ENCODE measurements at regions not wholly inside any gene's neighbourhood (a gene's known extent, or its start where the extent isn't known, plus 50 kb on each side); places are given as distances from the start of the nearest gene placed in this dataset.

DNA sequence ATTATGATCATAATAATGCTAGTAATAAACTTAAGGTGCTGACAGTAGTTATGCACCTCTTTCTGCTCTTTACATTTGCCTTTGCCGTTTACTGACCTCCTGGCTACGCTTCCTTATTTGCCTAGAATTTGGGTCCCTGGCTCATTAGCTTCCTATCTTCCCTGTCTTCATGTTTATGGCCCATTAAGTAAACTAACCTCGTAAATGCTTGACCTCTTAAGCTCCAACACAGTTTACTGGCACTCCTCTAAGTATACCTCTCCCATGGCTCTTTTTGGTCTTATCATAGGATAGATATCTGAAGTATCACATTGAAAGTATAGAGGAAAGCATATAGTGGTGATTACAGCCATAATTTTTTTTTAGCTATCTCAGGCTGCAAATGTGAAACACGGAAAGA is 657.3 kb upstream of the SLC39A10 start:
- no peaks in the 10 kb centered on the region for H3K27me3 ChIP-seq
- H3K4me1 ChIP-seq, result no peaks in the 10 kb centered on the region
- intact Hi-C loops (cut with DNase I), result no loop called here
- H3K27ac ChIP-seq, result no peak overlapping the region
- TF ChIP-seq POLR2AphosphoS5 (IDR thresholded peaks at IDR 0.05) (no peak), CTCF (IDR thresholded peaks at IDR 0.05) (no peak), EP300 (IDR thresholded peaks at IDR 0.05) (no peak), POLR2A (IDR thresholded peaks at IDR 0.05) (no peak)
- no peak overlapping the region for H3K4me3 ChIP-seq
- no peaks in the 10 kb centered on the region for H3K36me3 ChIP-seq
- 22 to 50% methylated on average over 4 of the region's 4 CpGs for WGBS, 2 donors
- no peak for DNase-seq
- no peaks in the 10 kb centered on the region for H3K9me3 ChIP-seq

- no peak for DNase-seq
- H3K27me3 ChIP-seq, result no peaks in the 10 kb centered on the region
- no peak overlapping the region for H3K27ac ChIP-seq
- no peaks in the 10 kb centered on the region for H3K4me1 ChIP-seq
- 79 to 87% methylated on average over 2 of the region's 2 CpGs for WGBS, 2 donors
- intact Hi-C loops (cut with DNase I), result no loop called here
- no peaks in the 10 kb centered on the region for H3K9me3 ChIP-seq
- no peak overlapping the region for H3K4me3 ChIP-seq
- no peaks in the 10 kb centered on the region for H3K36me3 ChIP-seq
- no peak for TF ChIP-seq EP300 (IDR thresholded peaks at IDR 0.05)
- no peak for TF ChIP-seq POLR2AphosphoS5 (IDR thresholded peaks at IDR 0.05)
- no peak for TF ChIP-seq CTCF (IDR thresholded peaks at IDR 0.05)
- TF ChIP-seq POLR2A (IDR thresholded peaks at IDR 0.05), result no peak
These were observed 664.4 kb upstream of the SLC39A10 start for GRCh38 chr2:194992648-194993047.

- H3K27me3 ChIP-seq, result no peaks in the 10 kb centered on the region
- no peak overlapping the region for H3K4me3 ChIP-seq
- H3K27ac ChIP-seq, result no peak overlapping the region
- no peak for DNase-seq
- TF ChIP-seq POLR2AphosphoS5 (IDR thresholded peaks at IDR 0.05) (no peak), CTCF (IDR thresholded peaks at IDR 0.05) (no peak), POLR2A (IDR thresholded peaks at IDR 0.05) (no peak), EP300 (IDR thresholded peaks at IDR 0.05) (no peak)
- WGBS, 2 donors, result 70 to 74% methylated on average over 1 of the region's 1 CpG
- no peaks in the 10 kb centered on the region for H3K4me1 ChIP-seq
- H3K9me3 ChIP-seq, result peaks cover 0 to 16% (median 2%) of the 10 kb centered on the region in 4 donors
- intact Hi-C loops (cut with DNase I), result no loop called here
- no peaks in the 10 kb centered on the region for H3K36me3 ChIP-seq
These were observed 671.8 kb upstream of the SLC39A10 start for GRCh38 chr2:194985258-194985657.

GRCh38 chr2:194962254-194962653 is 694.8 kb upstream of the SLC39A10 start:
- Histone ChIP-seq H3K9me3 (peaks cover 0 to 10% (median under 1%) of the 10 kb centered on the region in 4 donors), H3K27me3 (no peaks in the 10 kb centered on the region), H3K36me3 (no peaks in the 10 kb centered on the region), H3K4me3 (no peak overlapping the region), H3K27ac (no peak overlapping the region), H3K4me1 (no peaks in the 10 kb centered on the region)
- 78 to 89% methylated on average over 4 of the region's 4 CpGs for WGBS, 2 donors
- TF ChIP-seq EP300 (IDR thresholded peaks at IDR 0.05), result no peak
- TF ChIP-seq POLR2A (IDR thresholded peaks at IDR 0.05), result no peak
- TF ChIP-seq CTCF (IDR thresholded peaks at IDR 0.05), result no peak
- TF ChIP-seq POLR2AphosphoS5 (IDR thresholded peaks at IDR 0.05), result no peak
- no peak for DNase-seq
- intact Hi-C loops (cut with DNase I), result no loop called here

DNA sequence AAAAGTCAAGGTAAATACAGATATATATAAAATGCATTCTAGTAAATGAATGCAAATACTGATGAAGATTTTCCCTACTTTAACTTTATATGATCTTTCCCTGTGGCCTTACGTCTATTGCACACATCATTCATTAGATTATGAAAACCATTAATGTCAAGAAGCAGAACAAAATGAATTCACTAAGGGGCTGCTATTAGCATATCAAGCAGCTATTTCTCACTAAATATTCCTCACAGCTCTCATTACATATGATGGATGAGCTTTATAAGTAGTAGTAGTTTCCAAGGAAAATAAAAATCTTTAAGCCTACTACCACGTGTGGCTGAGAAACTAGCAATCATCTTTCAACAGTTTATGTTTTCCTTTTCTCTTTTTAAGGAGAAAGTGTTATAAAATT is 702.8 kb upstream of the SLC39A10 start:
- no peaks in the 10 kb centered on the region for H3K36me3 ChIP-seq
- no peak overlapping the region for H3K27ac ChIP-seq
- DNase-seq, result no peak
- no peak for TF ChIP-seq POLR2AphosphoS5 (IDR thresholded peaks at IDR 0.05)
- TF ChIP-seq CTCF (IDR thresholded peaks at IDR 0.05), result no peak
- TF ChIP-seq POLR2A (IDR thresholded peaks at IDR 0.05), result no peak
- no peak for TF ChIP-seq EP300 (IDR thresholded peaks at IDR 0.05)
- 79 to 85% methylated on average over 2 of the region's 2 CpGs for WGBS, 2 donors
- H3K4me1 ChIP-seq, result no peaks in the 10 kb centered on the region
- H3K27me3 ChIP-seq, result no peaks in the 10 kb centered on the region
- no peaks in the 10 kb centered on the region for H3K9me3 ChIP-seq
- no peak overlapping the region for H3K4me3 ChIP-seq
- intact Hi-C loops (cut with DNase I), result no loop called here

Data from sigmoid colon (tissue), 6 donors.